GM12873 (cell line): ENCODE measurements at regions not wholly inside any gene's neighbourhood (a gene's known extent, or its start where the extent isn't known, plus 50 kb on each side); places are given as distances from the start of the nearest gene placed in this dataset.

Source experiments
- TF ChIP-seq, protein P1 (sequence below): IDR thresholded peaks from 2 replicates; pipeline ENCODE4 v1.5.1; 2012; ENCODE audit warnings: low read depth, mild to moderate bottlenecking, moderate library complexity, low read length, control low read depth; ENCODE audit not compliant: insufficient read depth; ENCODE audit errors: missing control alignments

DNA sequence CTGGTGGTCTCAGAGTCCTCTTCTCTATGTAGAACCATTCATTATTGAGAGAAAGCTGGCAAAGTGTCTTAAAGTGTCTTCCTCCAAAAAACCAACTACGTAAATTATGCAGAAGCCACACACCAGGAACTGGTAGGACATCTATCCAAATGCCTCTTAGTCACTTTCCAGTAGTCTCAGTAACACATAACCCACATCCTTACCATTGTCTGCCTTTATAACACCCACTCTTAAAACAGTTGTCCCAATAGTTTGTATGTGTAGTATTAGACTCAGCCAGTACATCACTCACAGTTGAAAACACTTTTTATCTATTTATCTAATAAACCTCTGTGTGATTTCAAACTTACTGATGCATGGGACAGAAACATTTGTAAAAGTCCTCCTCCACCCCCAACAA, 143.6 kb upstream of the HNRNPA3 start:
- TF ChIP-seq, protein P1, sequence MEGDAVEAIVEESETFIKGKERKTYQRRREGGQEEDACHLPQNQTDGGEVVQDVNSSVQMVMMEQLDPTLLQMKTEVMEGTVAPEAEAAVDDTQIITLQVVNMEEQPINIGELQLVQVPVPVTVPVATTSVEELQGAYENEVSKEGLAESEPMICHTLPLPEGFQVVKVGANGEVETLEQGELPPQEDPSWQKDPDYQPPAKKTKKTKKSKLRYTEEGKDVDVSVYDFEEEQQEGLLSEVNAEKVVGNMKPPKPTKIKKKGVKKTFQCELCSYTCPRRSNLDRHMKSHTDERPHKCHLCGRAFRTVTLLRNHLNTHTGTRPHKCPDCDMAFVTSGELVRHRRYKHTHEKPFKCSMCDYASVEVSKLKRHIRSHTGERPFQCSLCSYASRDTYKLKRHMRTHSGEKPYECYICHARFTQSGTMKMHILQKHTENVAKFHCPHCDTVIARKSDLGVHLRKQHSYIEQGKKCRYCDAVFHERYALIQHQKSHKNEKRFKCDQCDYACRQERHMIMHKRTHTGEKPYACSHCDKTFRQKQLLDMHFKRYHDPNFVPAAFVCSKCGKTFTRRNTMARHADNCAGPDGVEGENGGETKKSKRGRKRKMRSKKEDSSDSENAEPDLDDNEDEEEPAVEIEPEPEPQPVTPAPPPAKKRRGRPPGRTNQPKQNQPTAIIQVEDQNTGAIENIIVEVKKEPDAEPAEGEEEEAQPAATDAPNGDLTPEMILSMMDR, result no peak

DNA sequence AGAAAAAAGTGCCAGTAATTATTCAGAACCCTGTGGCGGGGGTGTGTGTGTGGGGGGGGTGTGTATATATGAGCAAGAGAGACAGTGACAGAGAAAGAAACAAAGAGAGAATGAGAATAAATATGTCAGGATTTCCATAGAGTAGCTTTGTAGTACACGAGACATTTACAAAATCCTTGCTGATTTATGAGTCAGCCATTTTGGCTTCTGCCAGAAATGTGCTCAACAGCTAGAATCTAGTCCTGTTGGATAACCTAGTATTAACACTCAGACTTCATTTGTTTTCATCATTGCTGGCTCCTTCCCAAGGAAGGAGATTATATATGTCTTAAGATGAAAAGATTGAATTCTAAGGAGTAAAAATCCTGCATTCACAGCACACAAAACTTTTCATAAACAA, 140.5 kb upstream of the HNRNPA3 start:
- TF ChIP-seq, protein P1, result no peak

DNA sequence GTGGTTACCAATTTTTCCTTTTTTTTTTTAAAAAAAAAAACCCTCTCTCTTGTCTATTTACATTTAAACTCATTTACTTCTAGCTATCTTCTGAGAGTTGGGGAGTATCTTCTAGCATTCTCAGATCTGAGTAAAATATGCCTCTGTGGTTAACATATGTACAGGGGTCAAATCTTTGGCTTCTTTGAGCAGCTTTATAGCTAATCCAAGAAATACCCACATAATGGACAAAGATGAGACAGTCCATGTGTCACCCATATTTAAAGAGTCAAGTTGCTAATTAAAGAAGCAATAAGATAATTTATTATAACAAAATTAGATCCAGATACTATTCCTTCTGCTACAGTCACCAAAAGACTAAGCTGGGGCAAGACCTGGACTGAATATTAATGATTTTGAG, 139.0 kb upstream of the HNRNPA3 start:
- TF ChIP-seq, protein P1, result no peak

DNA sequence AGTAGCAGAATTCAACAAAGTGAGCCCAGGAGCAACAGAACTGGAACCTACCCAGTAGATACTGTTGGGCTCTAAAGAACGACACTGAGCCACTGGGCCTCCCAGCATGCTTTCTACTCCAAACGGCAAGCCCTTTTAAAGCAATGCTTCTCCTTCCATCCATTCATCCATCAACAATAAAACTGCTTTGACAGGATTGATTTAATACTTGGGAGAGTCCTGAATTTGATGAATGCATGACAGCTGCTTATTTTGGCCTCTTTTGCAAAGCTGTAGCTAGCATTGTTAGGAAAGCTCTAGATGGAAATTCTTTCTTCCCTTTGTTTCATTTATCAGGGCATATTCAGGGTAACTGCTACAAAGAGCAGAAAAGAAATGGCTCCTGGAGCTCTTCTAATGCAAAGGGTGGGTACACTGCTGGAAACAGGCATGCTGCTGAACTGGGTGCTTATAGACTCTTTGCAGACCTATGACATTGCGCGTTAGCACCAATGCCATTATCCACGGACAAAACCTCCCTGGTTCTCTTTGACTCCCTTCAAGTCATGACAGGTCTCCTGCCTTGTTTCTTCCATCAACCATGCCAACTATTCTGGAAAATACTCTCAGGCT, 138.4 kb upstream of the HNRNPA3 start:
- TF ChIP-seq, protein P1, result no peak

DNA sequence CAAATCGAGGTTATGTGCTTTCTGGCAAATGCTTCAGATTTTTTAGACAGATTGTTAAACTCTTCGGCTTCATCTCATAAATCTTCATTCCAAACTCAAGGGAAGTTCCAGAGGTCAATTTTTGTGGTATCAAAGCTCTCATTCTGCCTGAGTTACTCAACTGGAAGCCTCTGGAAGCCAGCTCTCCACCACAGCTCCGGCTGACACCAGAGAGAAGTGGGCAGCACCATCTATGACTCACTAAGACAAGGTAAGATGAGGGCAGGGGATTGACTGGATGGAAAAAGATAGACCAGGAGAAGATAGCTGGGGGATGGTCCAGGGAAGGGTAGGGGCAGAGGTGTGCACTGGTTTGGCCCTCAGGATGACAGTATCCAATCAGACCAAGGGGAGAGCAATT, 137.3 kb upstream of the HNRNPA3 start:
- TF ChIP-seq, protein P1, result no peak

DNA sequence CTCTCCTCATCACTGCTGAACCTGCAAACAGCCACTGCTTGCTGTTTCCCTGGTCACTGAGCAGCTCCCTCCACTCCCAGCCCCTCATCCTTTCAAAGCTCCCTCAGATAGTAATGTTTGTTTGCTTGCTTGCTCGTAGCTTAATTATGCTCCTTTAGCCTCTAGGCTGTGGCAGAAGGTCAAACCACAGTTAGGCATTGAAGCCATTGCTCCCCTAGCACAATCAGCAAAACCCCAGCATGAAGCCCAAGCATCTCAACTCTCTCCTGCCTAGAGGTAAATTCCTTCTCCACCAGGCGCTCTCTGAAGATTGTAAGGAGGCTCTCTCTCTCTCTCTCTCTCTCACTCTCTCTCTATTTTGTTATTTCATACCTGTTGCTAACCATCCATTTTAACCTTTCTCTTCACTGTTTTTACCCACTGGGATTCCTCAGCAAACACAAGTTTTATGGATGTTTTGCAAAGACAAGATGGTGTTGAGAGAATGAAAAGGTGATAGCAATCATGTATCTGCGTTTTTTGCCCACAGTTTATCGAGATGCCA, 135.9 kb upstream of the HNRNPA3 start:
- TF ChIP-seq, protein P1, result no peak

DNA sequence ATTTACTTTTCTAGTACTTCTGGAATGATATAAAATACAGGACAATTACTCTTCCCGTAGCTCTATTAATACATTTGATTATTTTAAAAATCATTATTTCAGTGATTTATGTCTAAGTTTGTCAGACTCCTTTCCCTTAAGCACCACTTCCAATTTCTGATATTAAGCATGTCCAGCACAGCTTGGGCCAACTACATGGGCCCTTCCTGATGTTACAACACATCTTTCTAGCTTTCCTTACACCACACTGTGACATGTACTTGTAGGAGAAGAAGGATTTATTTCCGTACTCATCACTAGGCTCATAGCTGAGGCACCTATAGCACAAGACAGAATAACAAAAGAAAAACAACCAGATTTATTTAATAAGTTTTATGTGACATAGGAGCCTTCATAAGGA, 134.8 kb upstream of the HNRNPA3 start:
- TF ChIP-seq, protein P1, result no peak

DNA sequence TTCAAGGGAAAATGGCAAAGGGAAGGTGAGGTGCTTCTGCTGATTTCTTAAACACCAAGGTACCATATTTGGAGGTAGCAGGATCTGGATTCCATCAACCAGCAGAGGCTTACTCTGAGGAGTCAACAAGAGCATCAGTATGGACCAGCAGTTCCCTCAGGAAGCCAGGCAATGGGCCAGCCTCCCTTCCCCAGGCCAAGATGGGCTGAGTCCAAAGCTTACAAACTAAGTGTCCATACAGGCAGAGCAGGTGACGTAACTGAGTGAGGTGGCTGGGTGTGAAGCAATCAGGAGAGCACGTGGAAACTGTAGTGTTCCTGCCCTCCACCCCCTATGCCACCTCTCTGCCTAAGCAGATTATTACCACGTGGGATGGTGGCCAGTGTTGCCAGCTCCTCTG, 134.2 kb upstream of the HNRNPA3 start:
- TF ChIP-seq, protein P1, result no peak
